HT-29 (cell line): ENCODE measurements at regions not wholly inside any gene's neighbourhood (a gene's known extent, or its start where the extent isn't known, plus 50 kb on each side); places are given as distances from the start of the nearest gene placed in this dataset.

ENCODE experiments used
- DNase-seq: peaks from one replicate; pipeline ENCODE4 v3.0.0-alpha.2; 2015; ENCODE audit warnings: low spot score

DNA sequence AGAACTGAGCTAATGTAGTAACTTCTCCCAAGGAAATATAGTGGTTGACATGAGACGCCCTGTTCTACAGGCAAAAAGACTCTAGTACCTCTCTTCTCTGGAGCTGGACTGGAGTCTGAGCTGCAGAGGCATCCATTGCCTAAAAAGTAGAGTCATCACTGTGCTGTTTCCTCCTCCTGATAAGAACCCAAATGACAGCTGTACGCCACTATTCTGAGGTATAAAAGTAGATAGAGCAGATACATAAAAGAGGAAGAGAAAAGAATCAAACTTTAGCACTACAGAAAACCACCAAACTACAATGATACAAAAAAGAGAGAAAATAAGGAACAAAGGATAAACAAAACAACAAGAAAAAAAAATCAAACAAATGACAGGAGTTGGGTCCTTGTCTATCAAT, 1568.8 kb downstream of the PLA2G4A start:
- DNase-seq = no peak

DNA sequence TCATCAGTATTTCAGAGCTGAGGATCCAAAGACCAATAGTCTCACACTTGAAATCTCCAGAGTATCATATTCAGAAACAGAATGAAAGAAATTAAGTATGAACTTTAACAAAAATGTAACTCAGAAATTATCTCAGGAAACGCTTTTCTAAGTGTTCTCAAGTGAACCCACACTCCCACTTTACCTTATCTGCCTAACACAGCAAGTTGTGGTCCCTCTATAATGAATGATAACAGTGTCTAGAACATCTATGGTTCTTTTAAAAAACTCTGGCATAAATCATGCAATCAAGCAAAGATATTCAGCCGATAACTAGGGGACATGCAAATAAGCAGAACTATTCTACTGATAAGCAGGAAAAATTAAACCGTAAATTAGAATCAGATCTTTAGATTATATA, 1574.2 kb downstream of the PLA2G4A start:
- DNase-seq = no peak

DNA sequence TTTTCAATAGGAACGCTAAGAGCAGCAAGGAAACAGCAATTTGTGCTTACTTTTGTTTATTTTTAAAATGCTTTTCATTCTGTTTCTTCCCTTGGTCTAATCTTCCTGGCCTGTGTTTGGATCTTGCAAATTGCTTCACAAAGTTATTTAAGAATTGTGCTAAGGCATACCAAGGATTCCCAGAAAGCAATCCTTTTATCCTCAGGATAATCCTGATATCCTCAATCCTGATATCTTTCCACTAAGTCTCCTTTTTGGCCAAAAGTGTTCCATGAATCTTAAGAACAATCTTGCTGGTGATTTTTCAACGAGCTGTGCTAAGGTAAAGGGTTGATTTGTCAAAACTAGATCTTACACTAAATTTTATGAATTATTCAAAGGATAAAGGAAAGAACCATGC, 1577.9 kb downstream of the PLA2G4A start:
- DNase-seq = no peak

DNA sequence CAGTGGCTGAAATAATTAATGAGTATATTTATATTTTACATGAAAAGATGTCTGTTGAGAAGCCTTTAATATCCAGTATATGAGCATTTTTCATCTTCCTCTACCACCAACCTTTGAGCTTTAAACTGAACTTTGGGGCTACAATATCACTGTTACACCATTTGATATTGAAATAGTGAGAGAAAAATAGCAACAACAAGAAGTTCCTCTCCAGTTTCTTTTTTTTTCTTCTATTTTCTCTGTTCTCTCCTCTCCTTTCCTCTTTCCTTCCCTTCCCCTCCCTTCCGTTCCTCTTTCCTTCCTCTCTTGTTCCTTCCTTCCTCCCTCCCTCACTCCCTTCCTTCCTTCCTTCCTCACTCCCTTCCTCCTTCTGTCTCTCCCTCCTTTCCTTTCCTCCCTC, 1591.4 kb downstream of the PLA2G4A start:
- DNase-seq = no peak

DNA sequence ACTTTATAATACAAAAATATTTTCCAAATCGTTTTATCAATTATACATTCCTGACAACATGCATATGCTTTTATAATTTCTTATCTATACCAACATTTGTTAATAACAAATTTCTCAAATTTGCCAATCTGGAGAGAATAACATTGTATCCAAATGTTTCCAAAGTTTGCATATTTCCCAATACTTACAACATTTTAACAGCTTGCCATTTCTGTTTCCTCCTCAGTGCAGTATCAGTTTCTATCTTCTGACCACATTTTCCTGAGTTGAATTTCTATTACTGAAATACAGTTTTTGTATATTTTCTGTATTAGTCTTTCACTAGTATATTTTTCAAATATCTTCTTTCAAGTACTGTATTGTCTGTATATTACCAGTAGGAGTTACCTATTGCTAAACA, 1594.3 kb downstream of the PLA2G4A start:
- no peak for DNase-seq

DNA sequence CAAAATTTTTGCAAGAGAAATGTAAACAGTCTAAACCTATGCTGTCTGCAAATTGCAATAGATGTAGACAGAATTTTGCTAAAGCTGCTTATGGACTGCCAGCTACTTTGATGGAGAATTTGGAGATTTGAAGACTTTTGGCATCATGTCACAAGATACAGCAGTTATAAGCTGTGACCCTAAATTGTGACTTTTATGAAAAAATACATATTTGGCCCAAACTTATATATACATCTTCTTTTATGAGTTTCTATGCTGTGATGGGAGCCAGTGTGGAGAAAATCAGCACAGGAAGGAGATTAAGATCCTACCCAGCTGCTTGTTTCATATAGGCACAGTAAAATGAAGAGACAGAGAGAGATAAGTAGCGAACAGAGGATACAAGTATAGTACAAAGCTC, 1595.4 kb downstream of the PLA2G4A start:
- DNase-seq = no peak

DNA sequence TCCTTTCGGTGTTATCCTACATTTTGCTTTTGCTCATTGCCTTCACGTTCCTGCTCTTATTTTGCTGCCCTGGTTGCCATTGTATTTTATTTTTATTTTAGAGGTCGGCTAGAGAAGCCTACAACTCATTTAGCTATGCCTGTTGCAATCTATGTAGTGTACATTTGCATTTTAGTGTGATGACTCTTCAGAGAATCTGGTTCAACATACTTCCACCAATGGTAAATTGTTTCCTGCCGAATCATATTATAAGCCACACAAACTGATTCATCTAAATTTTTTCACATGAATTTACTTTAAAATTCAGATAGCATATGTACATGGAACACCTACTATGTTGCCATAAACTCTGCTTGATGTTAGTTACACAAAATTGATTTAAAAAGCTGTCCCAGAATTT, 1596.9 kb downstream of the PLA2G4A start:
- DNase-seq = no peak

DNA sequence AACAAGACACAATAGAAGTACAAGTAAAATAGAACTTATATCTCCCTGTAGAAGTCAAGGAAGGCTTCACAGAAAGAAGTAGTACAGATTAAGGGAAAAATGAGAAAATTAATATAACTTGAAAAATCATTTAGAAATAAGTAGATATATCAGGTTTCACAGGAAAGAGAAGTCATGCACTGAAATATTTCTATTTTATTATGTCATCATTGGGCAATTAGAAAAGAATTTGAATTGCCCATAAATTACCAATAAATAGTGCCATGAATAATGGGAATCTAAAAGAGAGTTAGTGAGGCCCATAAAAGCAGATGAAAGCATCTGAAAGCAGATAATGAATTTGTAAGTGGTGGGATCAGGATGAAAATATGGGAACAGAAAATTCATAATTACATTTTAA, 1597.8 kb downstream of the PLA2G4A start:
- no peak for DNase-seq

DNA sequence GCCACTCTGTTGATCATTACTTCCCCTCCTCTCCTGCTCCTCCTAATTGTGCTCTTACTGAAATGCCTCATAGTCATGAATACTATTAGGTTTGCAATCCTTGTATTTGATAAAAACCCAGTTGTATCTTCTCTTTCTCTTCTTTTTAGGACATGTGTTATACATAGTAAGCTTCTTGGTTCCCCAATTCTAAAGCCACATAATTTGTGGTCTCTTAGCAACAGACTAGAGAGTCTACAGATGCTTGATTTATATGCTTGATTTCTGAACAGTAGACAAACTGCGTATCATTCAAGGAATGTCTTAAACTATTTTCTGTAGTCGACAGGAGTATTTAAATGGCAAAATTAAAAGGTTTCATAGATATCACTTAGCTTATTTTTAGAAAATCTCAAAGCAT, 1598.9 kb downstream of the PLA2G4A start:
- no peak for DNase-seq

DNA sequence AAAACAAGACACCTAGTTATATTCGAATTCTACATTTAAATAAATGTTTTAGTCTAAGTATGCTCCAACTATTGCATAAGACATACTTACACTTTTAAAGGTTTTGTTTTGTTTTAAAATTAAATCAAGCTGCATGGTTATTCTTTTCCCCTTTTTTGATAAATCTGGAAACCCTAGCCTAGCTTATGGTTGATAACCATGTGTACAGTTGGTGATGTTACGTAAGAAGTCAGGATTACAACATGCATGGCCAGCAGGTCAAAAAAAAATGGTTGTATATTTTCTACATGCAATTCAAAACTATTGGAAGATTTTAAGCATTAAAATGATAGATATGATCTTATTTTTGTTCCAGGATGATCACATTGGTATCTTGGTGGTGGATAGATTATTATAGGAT, 1600.6 kb downstream of the PLA2G4A start:
- no peak for DNase-seq

DNA sequence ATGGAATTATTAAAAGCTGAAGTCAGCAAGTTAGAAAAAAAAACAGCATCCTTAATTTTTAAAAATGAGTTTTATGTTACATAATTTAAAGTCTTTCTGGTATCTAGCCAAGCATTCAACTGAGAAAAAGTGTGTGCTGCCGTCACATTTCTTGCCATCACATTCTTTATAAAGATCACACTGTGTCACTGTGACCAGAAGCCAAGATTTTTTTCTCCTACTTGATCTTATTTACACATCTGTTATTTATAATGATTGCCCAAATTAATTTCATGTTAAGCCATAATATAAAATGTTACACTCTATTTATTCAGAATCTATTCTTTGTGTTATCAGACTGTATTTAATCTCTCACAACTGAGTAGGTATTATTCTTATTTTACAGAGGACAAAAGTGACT, 1603.7 kb downstream of the PLA2G4A start:
- DNase-seq = no peak

DNA sequence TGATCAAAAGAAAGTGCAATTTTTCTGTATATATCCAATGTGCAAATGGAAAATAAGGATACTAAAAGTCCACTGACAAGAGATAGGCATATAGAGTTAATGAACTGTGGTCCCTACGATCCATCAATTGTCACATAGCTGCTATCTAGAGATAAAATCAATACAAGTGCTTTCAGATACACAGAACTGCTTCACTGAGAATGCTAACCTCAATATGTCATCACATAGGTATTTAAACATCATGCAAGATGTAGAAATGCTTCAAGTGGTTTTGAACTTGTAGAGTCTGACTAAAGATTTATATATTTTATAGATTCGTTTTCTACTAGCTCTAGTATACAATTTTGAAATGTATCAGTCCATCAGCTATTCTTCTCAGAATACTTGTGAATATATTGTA, 1604.7 kb downstream of the PLA2G4A start:
- DNase-seq = no peak

DNA sequence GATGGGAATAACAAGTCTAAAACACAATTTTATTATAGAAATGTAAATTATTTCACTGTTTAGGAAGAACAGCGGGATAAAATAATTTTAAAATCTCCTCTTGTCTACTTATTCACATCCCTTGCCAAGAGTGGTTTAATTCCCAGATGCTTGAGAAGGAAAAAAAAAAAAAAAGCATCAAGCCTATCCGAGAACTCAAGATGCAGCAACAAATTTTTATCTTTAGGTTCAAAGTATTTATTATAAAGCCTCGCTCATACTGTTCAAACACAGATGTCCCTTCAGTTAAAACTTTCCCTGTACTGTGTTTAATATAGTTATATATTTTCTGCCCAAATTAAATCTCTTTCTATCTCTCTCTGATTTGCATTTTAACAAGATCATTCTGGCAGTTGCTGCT, 1615.8 kb downstream of the PLA2G4A start:
- DNase-seq = no peak

DNA sequence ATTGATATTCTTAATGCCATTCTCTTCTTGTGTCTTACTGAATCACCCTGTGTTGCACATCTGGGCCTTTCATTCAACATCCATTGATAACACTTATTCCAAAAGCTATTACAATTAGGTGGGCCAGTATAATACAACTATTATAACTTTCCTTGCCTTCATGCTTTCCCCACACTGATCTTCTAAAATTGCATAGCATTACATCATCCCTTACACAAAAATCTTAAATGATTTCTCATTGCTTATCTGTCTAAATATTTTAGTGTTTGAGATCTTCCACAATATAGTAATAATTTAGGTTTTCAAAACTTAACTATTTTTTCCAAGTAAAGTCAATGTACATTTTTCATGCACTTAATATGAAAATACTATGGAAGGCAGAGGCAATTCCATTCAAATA, 1634.1 kb downstream of the PLA2G4A start:
- DNase-seq = no peak

DNA sequence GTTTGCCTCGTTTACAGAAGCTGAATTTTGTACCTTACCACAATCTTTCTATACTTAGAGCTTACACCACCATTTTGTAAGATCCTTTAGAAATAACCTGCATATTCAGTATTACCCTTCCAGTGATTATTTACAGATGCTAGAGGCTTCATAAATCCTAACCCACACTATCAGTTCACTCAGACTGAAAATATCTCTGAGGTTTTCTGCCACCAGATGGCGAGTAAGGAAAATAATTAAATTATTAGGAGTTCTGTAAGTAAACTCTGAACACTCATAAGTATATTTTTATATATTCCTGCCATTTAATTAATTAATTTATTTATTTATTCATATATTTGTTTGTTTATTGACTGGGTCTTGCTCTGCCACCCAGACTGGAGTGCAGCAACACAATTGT, 1635.2 kb downstream of the PLA2G4A start:
- peak; percentile 9 for DNase-seq

DNA sequence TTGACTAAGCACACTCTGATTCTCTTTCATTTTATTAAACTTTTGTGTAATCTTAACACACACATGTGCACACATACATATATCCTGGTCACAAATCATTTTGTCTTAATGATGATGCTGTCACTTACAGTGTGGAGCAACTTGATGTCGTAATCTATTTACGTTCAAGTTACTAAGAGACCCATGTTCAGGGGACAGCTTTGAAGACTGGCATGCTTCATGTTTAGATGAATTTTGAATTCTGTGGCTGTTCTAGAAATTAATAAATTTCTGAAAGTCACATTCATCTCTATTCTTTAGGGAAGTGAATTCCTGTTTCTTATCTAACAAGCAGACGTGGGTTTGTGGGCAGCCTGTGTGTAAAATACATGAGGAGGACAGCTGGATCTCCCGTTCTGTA, 1637.8 kb downstream of the PLA2G4A start:
- DNase-seq = no peak

DNA sequence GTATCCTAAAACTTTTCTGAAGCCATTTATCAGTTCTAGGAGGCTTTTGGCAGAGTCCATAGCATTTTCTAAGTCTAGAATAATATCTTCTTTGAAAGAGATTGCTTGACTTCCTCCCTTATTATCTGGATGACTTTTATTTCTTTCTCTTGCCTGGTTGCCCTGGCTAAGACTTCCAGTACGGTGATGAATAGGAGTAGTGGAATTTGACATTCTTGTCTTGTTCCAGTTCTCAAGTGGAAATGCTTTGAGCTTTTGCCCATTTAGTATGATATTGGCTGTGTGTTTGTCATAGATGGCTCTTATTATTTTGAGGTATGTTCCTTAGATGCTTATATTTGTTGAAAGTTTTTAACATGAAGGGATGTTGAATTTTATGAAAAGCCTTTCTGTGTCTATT, 1647.9 kb downstream of the PLA2G4A start:
- no peak for DNase-seq

DNA sequence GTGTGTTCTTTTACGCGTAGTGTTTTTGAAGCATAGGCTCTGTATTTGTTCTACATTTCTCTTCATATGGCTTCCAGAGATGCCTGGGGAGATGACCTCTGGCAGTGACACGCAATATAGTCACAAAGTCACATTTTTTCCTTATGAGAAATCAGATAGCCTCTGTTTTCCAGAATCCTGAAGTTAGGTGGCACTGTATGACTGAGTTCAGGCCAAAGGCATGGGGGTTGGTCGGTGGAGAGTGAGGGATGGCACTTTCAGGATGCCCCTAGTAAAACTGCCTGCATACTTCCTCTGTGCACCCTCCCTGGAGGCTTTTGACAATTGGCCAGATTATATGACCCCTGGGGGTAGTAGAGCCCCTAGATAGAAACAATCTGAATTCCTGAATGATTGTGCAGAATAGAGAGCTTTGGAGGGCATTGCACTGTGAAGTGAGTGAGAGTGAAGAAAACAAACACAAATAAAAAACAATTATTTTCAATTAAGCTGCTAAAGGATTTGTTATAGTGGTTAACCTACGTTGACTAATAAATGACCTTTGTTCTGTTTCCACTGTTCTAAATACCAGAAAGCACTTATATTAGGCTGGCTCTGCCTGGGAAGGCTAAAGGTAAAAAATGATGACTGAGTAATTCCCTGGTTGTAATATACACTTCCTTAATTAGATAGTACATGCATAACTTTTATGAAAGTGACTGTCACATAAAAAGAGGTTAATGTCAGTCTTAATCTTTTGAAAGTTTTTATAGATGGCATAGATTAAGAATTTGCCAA, 1660.8 kb downstream of the PLA2G4A start:
- DNase-seq = no peak

DNA sequence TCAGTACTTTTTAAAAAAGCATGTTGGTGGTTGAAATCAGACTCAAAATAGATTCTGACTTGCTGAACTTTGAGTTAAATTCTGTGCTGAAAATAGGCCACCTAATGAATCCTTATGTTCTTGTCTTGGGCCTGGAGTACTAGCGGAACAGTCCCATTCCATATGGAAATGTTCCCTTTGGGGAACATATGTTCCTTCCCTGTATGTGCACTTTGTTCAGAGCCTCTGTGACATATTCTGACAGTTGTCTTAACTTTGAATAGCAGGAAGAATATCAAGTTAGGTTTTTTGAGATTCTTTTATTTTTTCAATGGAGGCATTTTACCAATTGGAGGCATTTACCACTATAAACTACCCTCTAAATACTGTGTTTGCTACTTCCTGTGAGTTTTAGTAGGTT, 1667.8 kb downstream of the PLA2G4A start:
- no peak for DNase-seq

DNA sequence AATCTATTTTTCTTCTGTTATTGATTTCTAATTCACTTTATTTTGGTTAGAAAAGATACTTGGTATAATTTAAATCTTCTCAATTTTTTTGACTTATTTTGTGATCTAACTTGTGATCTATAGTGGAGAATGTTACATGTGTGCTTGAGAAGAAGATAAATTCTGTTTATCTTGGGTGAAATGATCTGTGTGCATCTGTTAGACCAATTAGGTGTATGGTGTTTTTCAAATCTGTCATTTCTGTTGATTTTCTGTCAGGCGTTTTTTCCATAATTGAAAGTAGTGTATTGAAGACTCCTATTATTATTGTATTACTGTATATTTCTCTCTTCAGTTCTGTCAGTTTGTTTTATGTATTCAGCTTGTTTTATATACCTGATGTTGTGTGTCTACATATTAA, 1668.3 kb downstream of the PLA2G4A start:
- DNase-seq = no peak

DNA sequence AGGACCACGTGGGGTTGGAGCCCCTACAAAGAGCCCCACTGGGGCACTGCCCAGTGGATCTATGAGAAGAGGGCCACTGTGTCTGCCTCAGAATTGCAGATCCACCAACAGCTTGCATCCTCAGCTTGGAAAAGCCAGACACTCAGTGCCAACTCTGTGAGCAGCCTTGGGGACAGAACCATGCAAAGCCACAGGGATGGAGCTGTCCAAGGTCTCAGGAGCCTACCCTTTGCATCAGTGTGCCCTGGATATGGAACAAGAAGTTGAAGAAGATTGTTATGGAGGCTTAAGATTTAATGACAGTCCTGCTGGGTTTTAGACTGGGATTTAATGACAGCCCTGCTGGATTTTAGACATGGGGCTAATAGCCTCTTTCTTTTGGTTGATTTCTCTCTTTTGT, 1670.9 kb downstream of the PLA2G4A start:
- no peak for DNase-seq

DNA sequence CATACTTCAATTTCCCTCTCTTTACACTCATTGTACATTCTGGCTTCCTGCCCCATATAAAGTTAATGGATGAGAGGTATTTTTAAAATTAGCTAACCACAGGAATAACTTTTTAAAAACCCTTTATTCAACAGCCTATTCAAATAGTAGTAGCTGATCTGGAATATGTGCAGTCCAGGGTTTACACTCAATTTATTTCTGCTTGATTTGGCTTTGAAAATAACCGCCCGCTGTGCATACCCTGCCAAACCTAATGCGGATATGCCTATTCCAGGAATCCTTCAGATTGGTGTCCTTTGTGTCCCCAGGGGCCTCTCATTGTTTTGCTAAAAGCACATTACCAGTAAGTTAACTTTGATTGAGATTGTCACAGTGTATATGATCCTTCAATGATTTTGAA, 1686.2 kb downstream of the PLA2G4A start:
- DNase-seq = no peak

DNA sequence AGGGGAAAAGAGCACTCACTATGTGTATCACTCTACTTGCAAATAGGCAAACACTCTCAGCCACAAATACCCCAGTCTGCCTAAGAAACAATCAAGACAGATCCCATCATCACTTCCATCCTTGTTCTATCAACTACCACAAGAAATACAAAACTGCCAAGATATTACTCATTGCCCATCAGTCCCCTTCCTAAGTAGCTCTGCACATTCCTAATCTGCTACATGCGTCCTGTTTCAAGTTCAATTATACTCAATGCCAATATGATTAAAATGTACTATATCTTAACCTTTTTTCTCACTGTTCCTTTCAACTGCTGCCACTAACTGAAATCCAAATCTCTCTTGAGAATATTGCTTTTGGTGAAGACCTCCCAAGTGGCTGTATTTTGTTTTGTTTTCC, 1688.4 kb downstream of the PLA2G4A start:
- no peak for DNase-seq

DNA sequence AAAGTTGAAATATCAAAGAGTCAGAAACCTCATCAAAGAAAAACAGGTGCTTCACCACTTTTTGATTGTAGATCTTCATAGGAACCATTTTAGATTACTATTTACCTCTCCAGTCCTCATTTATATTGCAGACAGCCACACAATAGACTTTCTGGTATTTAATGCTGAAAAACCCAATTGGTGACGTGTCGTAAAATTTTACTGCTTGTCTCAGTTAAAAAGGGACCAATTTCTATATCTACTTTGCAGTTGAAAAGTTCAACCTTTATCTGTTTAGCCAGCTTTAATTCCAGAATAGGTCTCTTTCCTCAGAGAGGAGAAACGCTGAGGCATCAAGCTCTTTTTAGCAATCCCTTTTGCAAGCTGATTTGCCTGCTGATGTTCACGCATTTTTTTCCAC, 1722.4 kb downstream of the PLA2G4A start:
- no peak for DNase-seq
